ENCODE measurements at regions not wholly inside any gene's neighbourhood (a gene's known extent, or its start where the extent isn't known, plus 50 kb on each side); places are given as distances from the start of the nearest gene placed in this dataset.
"Not testable (repeated sequence)": the region's sequence is repeated elsewhere in the genome, so short reads cannot be mapped to it uniquely, and the experiment has no call there.

- no peak for DNase-seq (ENCODE audit: low read depth)
Measured at GRCh38 chr5:152178350-152178699, 226.8 kb downstream of the NMUR2 start.

GRCh38 chr5:152177626-152178349, 227.3 kb downstream of the NMUR2 start:
- DNase-seq (ENCODE audit: low read depth), result no peak

GRCh38 chr5:152171888-152172287, 233.2 kb downstream of the NMUR2 start:
- no peak for DNase-seq (ENCODE audit: low read depth)

GRCh38 chr5:152170350-152170749, 234.7 kb downstream of the NMUR2 start:
- no peak for DNase-seq (ENCODE audit: low read depth)

- DNase-seq (ENCODE audit: low read depth), result no peak
Measured at GRCh38 chr5:152164860-152165259, 240.2 kb upstream of the GLRA1 start.

- not testable (repeated sequence) for DNase-seq (ENCODE audit: low read depth)
Measured at GRCh38 chr5:152159894-152160293, 235.2 kb upstream of the GLRA1 start.

GRCh38 chr5:152154452-152154851, 229.8 kb upstream of the GLRA1 start:
- DNase-seq (ENCODE audit: low read depth), result not testable (repeated sequence)

GRCh38 chr5:152151940-152152339, 227.3 kb upstream of the GLRA1 start:
- no peak for DNase-seq (ENCODE audit: low read depth)

- no peak for DNase-seq (ENCODE audit: low read depth)
Measured at GRCh38 chr5:152151113-152151512, 226.5 kb upstream of the GLRA1 start.

- no peak for DNase-seq (ENCODE audit: low read depth)
Measured at GRCh38 chr5:152147286-152147685, 222.6 kb upstream of the GLRA1 start.

GRCh38 chr5:152146566-152146965, 221.9 kb upstream of the GLRA1 start:
- no peak for DNase-seq (ENCODE audit: low read depth)

GRCh38 chr5:152144556-152144955, 219.9 kb upstream of the GLRA1 start:
- no peak for DNase-seq (ENCODE audit: low read depth)

GRCh38 chr5:152144030-152144429, 219.4 kb upstream of the GLRA1 start:
- no peak for DNase-seq (ENCODE audit: low read depth)

GRCh38 chr5:152142840-152143469, 218.3 kb upstream of the GLRA1 start:
- peak; percentile 26 for DNase-seq (ENCODE audit: low read depth)

GRCh38 chr5:152140347-152140746, 215.7 kb upstream of the GLRA1 start:
- DNase-seq (ENCODE audit: low read depth), result no peak

- DNase-seq (ENCODE audit: low read depth), result no peak
Measured at GRCh38 chr5:152137063-152137462, 212.4 kb upstream of the GLRA1 start.

GRCh38 chr5:152136321-152136720, 211.7 kb upstream of the GLRA1 start:
- DNase-seq (ENCODE audit: low read depth), result no peak

- no peak for DNase-seq (ENCODE audit: low read depth)
Measured at GRCh38 chr5:152135827-152136226, 211.2 kb upstream of the GLRA1 start.

GRCh38 chr5:152125661-152126205, 201.1 kb upstream of the GLRA1 start:
- DNase-seq (ENCODE audit: low read depth), result no peak

- DNase-seq (ENCODE audit: low read depth), result no peak
Measured at GRCh38 chr5:152124409-152125041, 199.9 kb upstream of the GLRA1 start.

GRCh38 chr5:152118676-152119470, 194.2 kb upstream of the GLRA1 start:
- no peak for DNase-seq (ENCODE audit: low read depth)

- no peak for DNase-seq (ENCODE audit: low read depth)
Measured at GRCh38 chr5:152116934-152117333, 192.3 kb upstream of the GLRA1 start.

Data from activated T-helper 1 cell treated with Interleukin-2 at 50 U/mL for 16 hours (primary cell).